HL-60 (cell line): ENCODE measurements at regions not wholly inside any gene's neighbourhood (a gene's known extent, or its start where the extent isn't known, plus 50 kb on each side); places are given as distances from the start of the nearest gene placed in this dataset.

Source experiments
- DNase-seq, 2 experiments: peaks; one replicate each; pipeline ENCODE4 v3.0.0-alpha.2; 2010 to 2020; ENCODE audit warnings: low read depth in 1 of 2, low spot score in 1 of 2
- H3K27ac ChIP-seq: fragments of 250-450 bp; sonication (Bioruptor Pico); replicated peaks from 2 replicates; pipeline ENCODE4 v1.5.1; 2020; ENCODE audit warnings: mild to moderate bottlenecking, moderate library complexity
- H3K27me3 ChIP-seq: fragments of 250-450 bp; sonication (Bioruptor Pico); 2 replicates; pipeline ENCODE4 v1.5.1; 2021; ENCODE audit warnings: mild to moderate bottlenecking, moderate library complexity; ENCODE audit not compliant: insufficient read depth, poor library complexity, severe bottlenecking
- H3K4me3 ChIP-seq: replicated peaks from 2 replicates; pipeline ENCODE4 v1.5.1; 2011; ENCODE audit warnings: mild to moderate bottlenecking, control low read depth, low read length; ENCODE audit not compliant: insufficient read depth
- GABPA ChIP-seq: IDR thresholded peaks from 2 replicates; pipeline ENCODE4 v1.6.1; 2012; ENCODE audit warnings: low read depth
- POLR2AphosphoS5 ChIP-seq: IDR thresholded peaks from 2 replicates; pipeline ENCODE4 v1.6.1; 2012; ENCODE audit warnings: low read depth
- SPI1 ChIP-seq: IDR thresholded peaks from 2 replicates; pipeline ENCODE4 v1.6.1; 2012; ENCODE audit warnings: low read depth, mild to moderate bottlenecking, borderline replicate concordance
- TF ChIP-seq, protein P1 (sequence below): IDR thresholded peaks from 2 replicates; pipeline ENCODE4 v1.6.1; 2012; ENCODE audit warnings: low read depth; ENCODE audit not compliant: insufficient replicate concordance
- TF ChIP-seq, protein P2 (sequence below): IDR thresholded peaks from one replicate; pipeline ENCODE4 v1.5.1; 2011; ENCODE audit warnings: low read length, control low read depth, inconsistent platforms; ENCODE audit not compliant: insufficient read depth

DNA sequence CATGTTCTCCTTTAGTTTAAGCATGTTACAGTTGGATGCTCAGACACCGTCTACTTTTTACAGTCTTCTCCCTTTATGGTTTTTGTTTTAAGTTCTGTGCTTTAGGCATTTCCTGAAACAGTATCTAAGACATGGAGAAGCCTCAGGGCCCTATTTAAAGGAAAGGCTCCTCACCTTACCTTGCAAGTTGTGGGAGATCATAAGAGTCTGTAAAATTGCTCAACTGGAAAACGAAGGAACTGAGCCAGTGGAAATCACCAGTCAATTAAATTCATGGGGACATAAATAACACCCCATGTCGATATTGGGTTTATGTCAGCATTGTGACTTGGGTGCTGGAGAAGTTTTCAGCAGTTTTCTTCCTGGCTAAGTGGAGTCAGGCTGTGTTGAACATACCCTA lies 239.2 kb downstream of the KIF4B start:
- TF ChIP-seq GABPA (no peak), SPI1 (no peak), POLR2AphosphoS5 (no peak)
- TF ChIP-seq, protein P1, sequence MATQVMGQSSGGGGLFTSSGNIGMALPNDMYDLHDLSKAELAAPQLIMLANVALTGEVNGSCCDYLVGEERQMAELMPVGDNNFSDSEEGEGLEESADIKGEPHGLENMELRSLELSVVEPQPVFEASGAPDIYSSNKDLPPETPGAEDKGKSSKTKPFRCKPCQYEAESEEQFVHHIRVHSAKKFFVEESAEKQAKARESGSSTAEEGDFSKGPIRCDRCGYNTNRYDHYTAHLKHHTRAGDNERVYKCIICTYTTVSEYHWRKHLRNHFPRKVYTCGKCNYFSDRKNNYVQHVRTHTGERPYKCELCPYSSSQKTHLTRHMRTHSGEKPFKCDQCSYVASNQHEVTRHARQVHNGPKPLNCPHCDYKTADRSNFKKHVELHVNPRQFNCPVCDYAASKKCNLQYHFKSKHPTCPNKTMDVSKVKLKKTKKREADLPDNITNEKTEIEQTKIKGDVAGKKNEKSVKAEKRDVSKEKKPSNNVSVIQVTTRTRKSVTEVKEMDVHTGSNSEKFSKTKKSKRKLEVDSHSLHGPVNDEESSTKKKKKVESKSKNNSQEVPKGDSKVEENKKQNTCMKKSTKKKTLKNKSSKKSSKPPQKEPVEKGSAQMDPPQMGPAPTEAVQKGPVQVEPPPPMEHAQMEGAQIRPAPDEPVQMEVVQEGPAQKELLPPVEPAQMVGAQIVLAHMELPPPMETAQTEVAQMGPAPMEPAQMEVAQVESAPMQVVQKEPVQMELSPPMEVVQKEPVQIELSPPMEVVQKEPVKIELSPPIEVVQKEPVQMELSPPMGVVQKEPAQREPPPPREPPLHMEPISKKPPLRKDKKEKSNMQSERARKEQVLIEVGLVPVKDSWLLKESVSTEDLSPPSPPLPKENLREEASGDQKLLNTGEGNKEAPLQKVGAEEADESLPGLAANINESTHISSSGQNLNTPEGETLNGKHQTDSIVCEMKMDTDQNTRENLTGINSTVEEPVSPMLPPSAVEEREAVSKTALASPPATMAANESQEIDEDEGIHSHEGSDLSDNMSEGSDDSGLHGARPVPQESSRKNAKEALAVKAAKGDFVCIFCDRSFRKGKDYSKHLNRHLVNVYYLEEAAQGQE = no peak
- TF ChIP-seq, protein P2, sequence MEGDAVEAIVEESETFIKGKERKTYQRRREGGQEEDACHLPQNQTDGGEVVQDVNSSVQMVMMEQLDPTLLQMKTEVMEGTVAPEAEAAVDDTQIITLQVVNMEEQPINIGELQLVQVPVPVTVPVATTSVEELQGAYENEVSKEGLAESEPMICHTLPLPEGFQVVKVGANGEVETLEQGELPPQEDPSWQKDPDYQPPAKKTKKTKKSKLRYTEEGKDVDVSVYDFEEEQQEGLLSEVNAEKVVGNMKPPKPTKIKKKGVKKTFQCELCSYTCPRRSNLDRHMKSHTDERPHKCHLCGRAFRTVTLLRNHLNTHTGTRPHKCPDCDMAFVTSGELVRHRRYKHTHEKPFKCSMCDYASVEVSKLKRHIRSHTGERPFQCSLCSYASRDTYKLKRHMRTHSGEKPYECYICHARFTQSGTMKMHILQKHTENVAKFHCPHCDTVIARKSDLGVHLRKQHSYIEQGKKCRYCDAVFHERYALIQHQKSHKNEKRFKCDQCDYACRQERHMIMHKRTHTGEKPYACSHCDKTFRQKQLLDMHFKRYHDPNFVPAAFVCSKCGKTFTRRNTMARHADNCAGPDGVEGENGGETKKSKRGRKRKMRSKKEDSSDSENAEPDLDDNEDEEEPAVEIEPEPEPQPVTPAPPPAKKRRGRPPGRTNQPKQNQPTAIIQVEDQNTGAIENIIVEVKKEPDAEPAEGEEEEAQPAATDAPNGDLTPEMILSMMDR = no peak

DNA sequence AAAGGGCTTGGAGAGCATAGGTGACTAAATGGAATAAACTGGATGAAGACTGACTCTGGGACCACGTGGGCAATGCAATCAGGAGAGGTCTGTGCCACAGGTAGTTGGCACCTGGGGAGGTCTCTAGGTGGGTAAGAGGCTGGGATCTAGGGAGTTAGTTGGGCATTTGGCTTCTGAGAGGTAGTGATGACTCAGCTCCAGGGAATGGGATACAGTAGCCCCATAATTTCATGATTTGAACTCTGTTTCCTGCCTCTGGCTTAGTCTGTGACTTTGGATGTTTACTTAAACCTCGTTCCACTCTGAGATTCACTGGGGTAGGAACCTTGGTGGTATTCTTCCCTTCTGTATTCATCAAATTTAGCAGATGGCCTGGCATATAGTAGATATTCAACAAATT lies 240.8 kb downstream of the KIF4B start:
- Histone ChIP-seq H3K27me3 (no peaks in the 10 kb centered on the region), H3K27ac (no peak overlapping the region), H3K4me3 (no peak overlapping the region)
- DNase-seq = no peak
- TF ChIP-seq POLR2AphosphoS5 (no peak), SPI1 (no peak), GABPA (no peak)
- TF ChIP-seq, protein P2 = no peak
- TF ChIP-seq, protein P1 = no peak

More for the DNA sequence above, 239.2 kb downstream of the KIF4B start:
- no peak overlapping the region for H3K27ac ChIP-seq
- no peaks in the 10 kb centered on the region for H3K27me3 ChIP-seq
- no peak for DNase-seq
- H3K4me3 ChIP-seq = no peak overlapping the region

DNA sequence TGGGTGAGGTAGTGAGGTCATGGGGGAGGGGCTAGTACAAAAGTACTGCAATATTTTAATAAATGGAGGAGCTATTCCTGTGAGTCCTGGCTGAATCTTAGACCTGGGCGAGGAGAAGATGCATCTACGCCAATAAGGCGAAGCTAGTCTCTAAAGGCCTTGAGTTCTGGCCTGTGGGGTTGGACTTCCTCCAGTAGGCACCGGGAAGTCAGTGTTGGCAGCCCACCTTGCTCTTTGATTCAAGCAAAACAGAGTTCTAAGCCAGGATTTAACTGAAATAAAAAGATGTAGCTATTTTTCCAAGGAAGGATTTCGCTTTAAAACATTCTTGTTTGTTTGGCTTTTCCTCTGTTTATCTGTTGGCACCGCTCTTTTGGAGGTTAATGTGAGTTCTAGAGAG lies 244.6 kb downstream of the KIF4B start:
- no peak overlapping the region for H3K4me3 ChIP-seq
- no peak for DNase-seq
- no peaks in the 10 kb centered on the region for H3K27me3 ChIP-seq
- no peak overlapping the region for H3K27ac ChIP-seq
- TF ChIP-seq, protein P1 = no peak
- TF ChIP-seq SPI1 (no peak), POLR2AphosphoS5 (no peak), GABPA (no peak)
- TF ChIP-seq, protein P2 = no peak
